GM12892 (cell line): ENCODE measurements at regions not wholly inside any gene's neighbourhood (a gene's known extent, or its start where the extent isn't known, plus 50 kb on each side); places are given as distances from the start of the nearest gene placed in this dataset.

Experiments
- DNase-seq: peaks from one replicate; pipeline ENCODE4 v3.0.0; 2011; ENCODE audit not compliant: insufficient read length
- FAIRE-seq: peaks from 2 replicates; lab custom pipeline; 2011; peaks lifted over from hg19 to GRCh38; lab: Jason Lieb, UNC
- POLR2A ChIP-seq: IDR thresholded peaks from 2 replicates; pipeline ENCODE4 v1.6.1; 2011; ENCODE audit warnings: low read depth, low read length, control low read depth
- POLR2AphosphoS5 ChIP-seq: IDR thresholded peaks from 2 replicates; pipeline ENCODE4 v1.6.1; 2011; ENCODE audit warnings: low read depth, low read length, control low read depth
- TAF1 ChIP-seq: IDR thresholded peaks from 2 replicates; pipeline ENCODE4 v1.6.1; 2011; ENCODE audit warnings: low read depth, mild to moderate bottlenecking, control low read depth, low read length, borderline replicate concordance

- no peak for DNase-seq
- no peak for FAIRE-seq
- TF ChIP-seq POLR2AphosphoS5 (no peak), TAF1 (no peak), POLR2A (no peak)
Observed at GRCh38 chr18:2325933-2326332, 245.4 kb downstream of the METTL4 start.

GRCh38 chr18:2326999-2327398 lies 244.3 kb downstream of the METTL4 start:
- FAIRE-seq (no peak), DNase-seq (no peak)
- TF ChIP-seq POLR2A (no peak), TAF1 (no peak), POLR2AphosphoS5 (no peak)

- TF ChIP-seq POLR2AphosphoS5 (no peak), TAF1 (no peak), POLR2A (no peak)
- FAIRE-seq (no peak), DNase-seq (no peak)
Observed at GRCh38 chr18:2330764-2331163, 240.5 kb downstream of the METTL4 start.

- FAIRE-seq (no peak), DNase-seq (no peak)
- TF ChIP-seq TAF1 (no peak), POLR2A (no peak), POLR2AphosphoS5 (no peak)
Observed at GRCh38 chr18:2331491-2331890, 239.8 kb downstream of the METTL4 start.

GRCh38 chr18:2336690-2337392 lies 234.5 kb downstream of the METTL4 start:
- no peak for FAIRE-seq
- TF ChIP-seq POLR2A (no peak), POLR2AphosphoS5 (no peak), TAF1 (no peak)
- DNase-seq: no peak

- DNase-seq (peak; percentile 5), FAIRE-seq (peak; percentile 89)
- TF ChIP-seq POLR2A: no peak
- TF ChIP-seq POLR2AphosphoS5: no peak
- no peak for TF ChIP-seq TAF1
Observed at GRCh38 chr18:2337552-2338141, 233.7 kb downstream of the METTL4 start.

GRCh38 chr18:2338601-2339000 lies 232.7 kb downstream of the METTL4 start:
- FAIRE-seq: no peak

GRCh38 chr18:2340335-2340734 lies 231.0 kb downstream of the METTL4 start:
- DNase-seq (no peak), FAIRE-seq (no peak)
- TF ChIP-seq TAF1 (no peak), POLR2A (no peak), POLR2AphosphoS5 (no peak)

More at GRCh38 chr18:2338601-2339000, 232.7 kb downstream of the METTL4 start:
- DNase-seq: no peak
- TF ChIP-seq POLR2A: no peak
- TF ChIP-seq TAF1: no peak
- no peak for TF ChIP-seq POLR2AphosphoS5

- DNase-seq: no peak
Observed at GRCh38 chr18:2348003-2348402, 223.3 kb downstream of the METTL4 start.

GRCh38 chr18:2351126-2351850 lies 220.0 kb downstream of the METTL4 start:
- DNase-seq (no peak), FAIRE-seq (no peak)
- TF ChIP-seq POLR2AphosphoS5: no peak
- TF ChIP-seq TAF1: no peak
- no peak for TF ChIP-seq POLR2A

More at GRCh38 chr18:2348003-2348402, 223.3 kb downstream of the METTL4 start:
- no peak for FAIRE-seq
- TF ChIP-seq POLR2A (no peak), TAF1 (no peak), POLR2AphosphoS5 (no peak)

- no peak for DNase-seq
- FAIRE-seq: no peak
- no peak for TF ChIP-seq POLR2AphosphoS5
- TF ChIP-seq TAF1: no peak
- TF ChIP-seq POLR2A: no peak
Observed at GRCh38 chr18:2354292-2354691, 217.0 kb downstream of the METTL4 start.

GRCh38 chr18:2356906-2357305 lies 214.4 kb downstream of the METTL4 start:
- DNase-seq (no peak), FAIRE-seq (no peak)
- no peak for TF ChIP-seq POLR2A
- no peak for TF ChIP-seq TAF1
- TF ChIP-seq POLR2AphosphoS5: no peak

GRCh38 chr18:2360861-2361260 lies 210.4 kb downstream of the METTL4 start:
- no peak for TF ChIP-seq TAF1
- no peak for TF ChIP-seq POLR2AphosphoS5
- no peak for TF ChIP-seq POLR2A
- FAIRE-seq: no peak
- no peak for DNase-seq
